ENCODE measurements at regions not wholly inside any gene's neighbourhood (a gene's known extent, or its start where the extent isn't known, plus 50 kb on each side); places are given as distances from the start of the nearest gene placed in this dataset.

DNA sequence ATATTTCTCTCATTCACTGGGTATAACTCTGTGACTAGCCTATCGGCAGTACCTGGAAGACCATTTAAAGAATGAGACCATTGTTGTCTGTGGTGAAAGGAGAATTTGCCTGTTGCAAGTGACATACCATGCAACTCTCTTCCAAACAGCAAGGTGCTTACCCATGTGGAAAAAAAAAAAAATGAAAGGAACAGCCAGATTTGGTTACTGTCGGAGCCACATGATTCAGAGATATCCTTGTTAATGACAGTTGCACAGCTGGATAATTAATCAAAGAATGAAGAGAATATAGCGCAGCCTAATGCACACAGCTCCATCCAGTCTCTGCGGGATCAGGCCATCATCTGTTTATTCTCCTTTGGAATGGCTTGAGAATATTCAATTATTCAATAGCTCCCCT, 141.8 kb downstream of the HRH4 start:
- ChIA-PET CTCF (interaction anchor here (0.9 to 1.2 kb wide), 2 partner anchors 9 to 12 kb away, joined by 3 to 4 read pairs; no protein-coding TSS in a partner anchor), POLR2A (no interaction called here)

DNA sequence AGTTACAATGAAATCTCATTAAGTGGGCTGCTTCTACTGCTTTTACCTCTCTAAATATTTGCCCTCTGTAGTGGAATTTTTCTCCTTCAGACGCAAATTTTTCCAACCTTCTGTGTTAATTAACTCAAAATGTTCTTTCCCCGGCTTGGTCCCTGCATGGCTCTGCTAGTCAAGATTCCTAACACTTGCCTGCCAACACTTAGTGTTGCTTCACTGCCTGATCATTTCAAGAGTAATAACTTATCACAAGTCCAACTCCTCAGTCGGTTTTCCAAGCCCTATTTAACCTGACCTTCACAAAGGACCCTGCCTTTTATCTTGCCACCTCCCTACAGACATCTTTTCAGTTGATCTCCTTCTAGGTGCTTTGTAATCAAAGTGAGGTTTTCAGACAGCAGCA, 142.7 kb downstream of the HRH4 start:
- CTCF ChIA-PET, result interaction anchor here (1.2 kb wide), 1 partner anchor 13 kb away, joined by 4 read pairs; no protein-coding TSS in a partner anchor
- TF ChIP-seq, protein P1, sequence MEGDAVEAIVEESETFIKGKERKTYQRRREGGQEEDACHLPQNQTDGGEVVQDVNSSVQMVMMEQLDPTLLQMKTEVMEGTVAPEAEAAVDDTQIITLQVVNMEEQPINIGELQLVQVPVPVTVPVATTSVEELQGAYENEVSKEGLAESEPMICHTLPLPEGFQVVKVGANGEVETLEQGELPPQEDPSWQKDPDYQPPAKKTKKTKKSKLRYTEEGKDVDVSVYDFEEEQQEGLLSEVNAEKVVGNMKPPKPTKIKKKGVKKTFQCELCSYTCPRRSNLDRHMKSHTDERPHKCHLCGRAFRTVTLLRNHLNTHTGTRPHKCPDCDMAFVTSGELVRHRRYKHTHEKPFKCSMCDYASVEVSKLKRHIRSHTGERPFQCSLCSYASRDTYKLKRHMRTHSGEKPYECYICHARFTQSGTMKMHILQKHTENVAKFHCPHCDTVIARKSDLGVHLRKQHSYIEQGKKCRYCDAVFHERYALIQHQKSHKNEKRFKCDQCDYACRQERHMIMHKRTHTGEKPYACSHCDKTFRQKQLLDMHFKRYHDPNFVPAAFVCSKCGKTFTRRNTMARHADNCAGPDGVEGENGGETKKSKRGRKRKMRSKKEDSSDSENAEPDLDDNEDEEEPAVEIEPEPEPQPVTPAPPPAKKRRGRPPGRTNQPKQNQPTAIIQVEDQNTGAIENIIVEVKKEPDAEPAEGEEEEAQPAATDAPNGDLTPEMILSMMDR (IDR thresholded peaks at IDR 0.05; ENCODE audit: control extremely low read depth, extremely low read depth, low read depth, missing control alignments), result no peak
- no peak for DNase-seq (ENCODE audit: extremely low spot score)
- POLR2A ChIA-PET, result no interaction called here

More for the DNA sequence above, 141.8 kb downstream of the HRH4 start:
- DNase-seq (ENCODE audit: extremely low spot score), result no peak
- TF ChIP-seq, protein P1 (IDR thresholded peaks at IDR 0.05; ENCODE audit: control extremely low read depth, extremely low read depth, low read depth, missing control alignments), result no peak

GRCh38 chr18:24605444-24605843, 145.0 kb downstream of the HRH4 start:
- CTCF ChIA-PET, result interaction anchor here (0.9 to 1.3 kb wide), 2 partner anchors 12 to 66 kb away, joined by 3 read pairs; no protein-coding TSS in a partner anchor
- POLR2A ChIA-PET, result no interaction called here
- no peak for DNase-seq (ENCODE audit: extremely low spot score)
- TF ChIP-seq, protein P1 (IDR thresholded peaks at IDR 0.05; ENCODE audit: control extremely low read depth, extremely low read depth, low read depth, missing control alignments), result no peak

DNA sequence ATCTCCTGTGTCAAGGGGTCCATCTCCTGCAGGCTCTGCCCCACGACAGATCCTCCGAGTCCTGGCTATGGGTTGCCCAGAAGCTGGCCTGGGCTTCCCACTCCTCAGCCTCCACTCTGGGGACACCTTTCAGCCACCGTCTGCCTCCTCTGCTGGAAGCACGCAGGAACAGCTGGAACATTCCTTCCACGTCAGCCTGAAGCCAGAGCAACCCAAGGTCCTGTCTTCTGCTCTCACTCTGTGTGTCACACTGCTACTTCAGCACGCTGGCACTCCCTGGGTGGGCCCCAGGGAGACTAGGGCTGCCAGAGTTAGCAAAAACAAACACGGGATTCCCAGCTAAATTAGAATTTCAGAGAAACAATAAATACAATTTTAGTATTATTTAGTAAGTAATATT, 148.8 kb downstream of the HRH4 start:
- TF ChIP-seq, protein P1 (IDR thresholded peaks at IDR 0.05; ENCODE audit: control extremely low read depth, extremely low read depth, low read depth, missing control alignments), result no peak
- no peak for DNase-seq (ENCODE audit: extremely low spot score)
- CTCF ChIA-PET, result no interaction called here
- POLR2A ChIA-PET, result no interaction called here

DNA sequence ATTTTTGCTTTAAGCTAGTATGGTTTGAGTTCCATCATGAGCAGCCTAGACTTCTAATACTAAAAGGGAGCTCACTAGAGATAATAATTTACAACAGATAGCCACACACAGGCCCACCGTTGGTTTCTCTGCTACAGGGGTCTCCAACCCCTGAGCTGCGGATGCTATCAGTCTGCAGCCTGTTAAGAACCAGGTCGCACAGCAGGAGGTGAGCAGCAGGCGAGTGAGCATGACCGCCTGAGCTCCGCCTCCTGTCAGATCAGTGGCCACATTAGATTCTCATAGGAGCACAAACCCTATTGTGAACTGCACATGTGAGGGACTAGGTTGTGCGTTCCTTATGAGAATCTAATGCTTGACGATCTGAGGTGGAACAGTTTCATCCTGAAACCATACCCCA, 150.6 kb downstream of the HRH4 start:
- ChIA-PET CTCF (interaction anchor here (0.7 kb wide), 1 partner anchor 9 kb away, joined by 3 read pairs; no protein-coding TSS in a partner anchor), POLR2A (no interaction called here)
- no peak for DNase-seq (ENCODE audit: extremely low spot score)
- TF ChIP-seq, protein P1 (IDR thresholded peaks at IDR 0.05; ENCODE audit: control extremely low read depth, extremely low read depth, low read depth, missing control alignments), result no peak

DNA sequence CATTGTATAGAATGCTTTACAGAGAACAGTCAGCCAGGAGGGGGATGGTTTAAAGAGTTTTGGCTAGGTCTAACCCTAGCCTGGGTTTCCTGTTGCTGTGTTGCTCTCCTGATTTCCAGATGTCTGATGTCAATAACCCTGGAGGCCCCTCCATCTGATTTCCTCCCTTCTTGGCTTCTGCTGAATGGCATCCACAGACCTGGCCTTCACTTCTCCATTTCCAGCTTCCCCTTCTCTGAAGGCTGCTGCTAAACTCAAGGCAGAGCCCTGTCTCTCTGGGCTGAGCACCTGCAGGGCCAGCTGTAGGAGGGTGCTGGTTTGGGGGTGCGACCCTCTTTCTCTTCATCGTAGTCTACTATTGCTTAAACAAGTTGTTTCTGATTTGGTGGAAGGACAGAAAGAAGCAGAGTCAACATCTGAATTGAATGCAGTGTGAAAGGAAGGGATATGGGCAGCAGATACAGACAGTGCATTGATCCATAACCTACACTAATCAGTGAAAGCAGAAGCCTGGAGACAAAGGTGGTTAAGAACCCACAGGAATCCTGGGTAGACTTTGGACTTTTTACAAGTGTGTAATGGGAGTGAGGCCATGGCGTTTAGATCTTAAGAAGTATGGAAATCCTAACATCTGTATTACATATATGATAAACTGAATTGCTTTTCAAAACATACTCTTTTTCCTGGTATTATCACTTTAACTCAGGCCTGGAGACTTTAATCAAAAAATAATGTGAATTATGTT, 153.6 kb downstream of the HRH4 start:
- ChIA-PET CTCF (no interaction called here), POLR2A (no interaction called here)
- no peak for DNase-seq (ENCODE audit: extremely low spot score)
- TF ChIP-seq, protein P1 (IDR thresholded peaks at IDR 0.05; ENCODE audit: control extremely low read depth, extremely low read depth, low read depth, missing control alignments), result no peak
